ENCODE measurements at regions not wholly inside any gene's neighbourhood (a gene's known extent, or its start where the extent isn't known, plus 50 kb on each side); places are given as distances from the start of the nearest gene placed in this dataset.

DNA sequence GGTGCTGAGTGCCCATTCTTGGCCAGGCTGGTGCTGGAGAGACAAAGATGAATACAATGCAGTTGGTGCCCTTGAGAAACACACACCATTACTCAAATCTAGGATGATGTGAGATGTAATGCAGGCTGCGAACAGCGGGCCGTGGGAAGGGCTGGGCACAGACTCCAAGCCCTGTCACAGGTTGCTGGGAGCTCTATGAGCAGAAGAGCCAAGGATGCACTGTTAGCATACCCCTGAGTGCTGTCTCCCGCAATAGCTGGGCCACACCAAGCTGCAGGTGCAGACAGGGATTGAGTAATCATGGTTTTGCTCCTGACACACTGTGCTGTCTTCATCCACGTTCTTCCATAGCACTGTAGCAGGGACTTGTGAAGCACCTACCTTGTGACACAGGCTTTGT lies 247.5 kb upstream of the CRY1 start:
- TF ChIP-seq POLR2AphosphoS5 (IDR thresholded peaks at IDR 0.05; ENCODE audit: insufficient read depth, low read depth, low read length) (no peak), CTCF (IDR thresholded peaks at IDR 0.05; ENCODE audit: extremely low read depth in 1 of 2, insufficient read depth in 1 of 2, low read depth in 1 of 2, low read length in 2 of 2) (no peak), EZH2 (IDR thresholded peaks at IDR 0.05; ENCODE audit: borderline replicate concordance, low read depth, low read length, severe bottlenecking) (no peak), MYC (IDR thresholded peaks at IDR 0.05; ENCODE audit: low read depth, low read length) (no peak)
